Stimulated activated CD4-positive, alpha-beta T cell treated with anti-CD3 and anti-CD28 coated beads, TNF-alpha, amount 100 ng/mL, for 4 hours (primary cell): ENCODE measurements at regions not wholly inside any gene's neighbourhood (a gene's known extent, or its start where the extent isn't known, plus 50 kb on each side); places are given as distances from the start of the nearest gene placed in this dataset.
A peak's percentile ranks its signal among the peaks of the same experiment; 100 is the strongest.

Source experiments
- DNase-seq, 3 experiments: peaks; one replicate each; pipeline ENCODE4 v3.0.0-alpha.2; 2020; ENCODE audit warnings: low read depth in 3 of 3

DNA sequence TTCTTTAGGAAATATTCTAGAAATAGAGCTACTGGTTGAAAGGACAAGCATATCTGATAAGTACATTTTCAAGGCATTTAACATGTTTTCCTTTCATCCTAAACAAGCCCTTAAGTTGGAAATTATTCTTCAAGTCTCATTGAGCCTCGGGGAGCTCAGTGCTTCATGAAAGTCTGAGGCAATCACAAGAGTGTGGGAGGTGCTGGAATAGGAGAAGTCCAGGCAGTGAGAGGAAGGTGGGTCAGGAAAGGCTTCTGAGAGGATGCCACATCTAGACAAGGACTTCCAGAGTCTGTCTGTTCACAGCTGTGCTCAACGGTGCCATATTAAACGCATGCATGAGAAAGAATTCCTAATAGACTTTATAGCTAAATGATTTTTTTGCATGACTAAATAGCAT lies 69.8 kb downstream of the CD83 start:
- no peak for DNase-seq

DNA sequence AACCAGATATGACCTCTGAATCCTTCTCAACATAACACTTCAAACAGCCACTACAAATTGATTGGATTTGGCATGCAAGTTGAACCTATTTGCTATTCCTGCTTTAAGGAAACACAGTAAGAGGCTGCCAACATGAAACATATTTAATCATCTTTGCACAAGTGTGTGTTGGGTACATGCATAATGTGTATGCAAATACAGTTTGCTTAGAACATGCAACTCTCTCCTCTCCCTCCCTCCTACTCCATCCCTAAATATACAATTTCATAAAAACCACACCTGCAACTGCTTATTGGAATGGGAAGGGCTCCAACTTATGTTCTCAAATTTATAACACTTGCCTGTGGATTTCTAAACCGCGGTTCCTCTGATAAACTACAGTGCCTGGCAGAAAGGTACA lies 71.5 kb downstream of the CD83 start:
- no peak for DNase-seq

DNA sequence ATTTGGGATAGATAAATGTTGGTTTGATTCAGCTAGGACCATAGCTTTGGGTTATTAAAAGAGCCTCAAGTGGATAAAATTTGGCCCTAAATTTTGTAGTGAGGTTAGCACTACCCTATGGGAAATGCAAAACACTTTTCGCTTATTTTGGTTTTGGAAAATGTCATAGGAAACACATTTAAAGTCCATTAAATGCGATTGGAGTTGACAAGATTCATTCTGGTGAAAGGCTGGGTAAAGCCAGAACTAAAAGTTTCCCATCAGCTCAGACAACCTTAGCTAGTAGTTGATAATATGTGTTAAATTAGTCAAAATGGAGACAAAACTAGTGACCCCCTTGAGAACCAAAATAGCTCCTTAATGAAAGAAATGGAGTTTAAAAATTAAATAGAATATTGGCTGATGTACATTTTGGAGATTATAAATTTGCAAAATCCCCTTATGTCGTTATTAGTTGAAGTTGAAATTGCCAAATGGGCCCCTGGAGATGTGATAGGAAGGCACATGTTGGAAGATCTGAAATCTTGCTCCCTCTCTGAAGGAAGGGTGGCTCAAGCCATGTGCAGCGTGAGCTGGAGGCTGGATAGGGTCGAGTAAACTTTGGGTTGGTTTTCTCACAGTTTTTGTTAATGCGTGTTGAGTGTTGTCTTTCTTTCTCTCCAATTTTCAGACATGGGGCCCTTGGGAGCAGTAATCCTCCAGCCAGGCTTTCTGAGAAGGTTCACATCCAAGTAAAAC lies 72.8 kb downstream of the CD83 start:
- DNase-seq, result no peak

DNA sequence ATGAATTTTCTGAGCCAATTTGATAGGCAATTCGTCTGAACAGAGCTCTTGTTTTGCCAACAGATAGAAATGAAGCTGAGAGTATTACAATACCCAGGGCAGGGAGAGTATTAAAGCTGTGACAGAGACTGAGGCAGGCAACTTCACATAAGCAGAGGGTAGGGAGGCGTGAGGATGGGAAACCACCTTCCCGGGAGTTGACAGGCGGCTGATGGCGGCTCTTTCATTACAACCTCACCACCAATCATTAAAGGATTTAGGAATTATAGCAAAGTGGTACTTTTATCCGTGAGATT lies 73.3 kb downstream of the CD83 start:
- DNase-seq, result no peak

DNA sequence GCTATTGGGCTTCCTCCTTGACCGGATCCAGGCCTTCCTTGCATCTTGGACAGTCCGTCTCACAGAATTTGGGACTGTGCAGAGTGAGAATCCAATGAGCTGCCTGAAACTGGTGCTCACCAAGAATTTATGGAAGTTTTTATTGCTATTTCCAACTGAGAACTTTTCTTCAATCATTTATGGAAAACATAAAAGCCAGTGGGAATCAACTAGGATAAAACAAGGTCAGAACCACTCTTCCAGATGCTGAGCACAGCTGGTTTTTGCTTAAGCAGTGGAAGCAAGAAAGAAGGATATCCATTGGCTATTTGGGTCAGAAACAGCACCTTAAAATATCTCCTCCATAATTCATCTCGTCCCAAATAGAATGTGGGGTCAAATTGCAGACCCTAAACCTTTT lies 74.2 kb downstream of the CD83 start:
- no peak for DNase-seq

DNA sequence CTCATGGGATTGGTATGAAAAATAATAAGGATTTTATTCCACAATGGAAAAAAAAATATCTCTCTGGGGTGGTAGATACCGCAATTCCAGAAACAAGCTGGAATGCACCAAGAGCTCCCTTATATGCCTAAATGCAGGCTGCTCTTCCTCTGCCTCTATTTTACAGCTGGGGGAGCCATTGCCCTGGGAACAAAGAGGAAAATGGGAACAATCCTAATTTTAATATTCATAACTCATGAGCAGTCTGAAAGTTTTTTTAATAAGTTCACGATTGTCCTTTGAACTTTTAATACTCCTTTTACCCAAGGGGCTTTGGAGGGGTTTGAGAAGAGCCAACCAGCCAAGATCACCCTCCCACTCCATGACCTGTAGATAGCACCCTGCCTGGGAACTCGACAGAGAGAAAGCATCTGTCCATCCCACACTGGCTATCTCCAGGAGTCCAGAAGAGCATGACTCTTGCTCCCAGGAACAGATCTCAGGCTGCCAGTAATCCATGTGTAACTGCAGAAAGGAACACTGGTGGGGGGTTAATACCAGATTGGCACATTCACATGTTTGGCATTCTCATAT lies 74.7 kb downstream of the CD83 start:
- no peak for DNase-seq

DNA sequence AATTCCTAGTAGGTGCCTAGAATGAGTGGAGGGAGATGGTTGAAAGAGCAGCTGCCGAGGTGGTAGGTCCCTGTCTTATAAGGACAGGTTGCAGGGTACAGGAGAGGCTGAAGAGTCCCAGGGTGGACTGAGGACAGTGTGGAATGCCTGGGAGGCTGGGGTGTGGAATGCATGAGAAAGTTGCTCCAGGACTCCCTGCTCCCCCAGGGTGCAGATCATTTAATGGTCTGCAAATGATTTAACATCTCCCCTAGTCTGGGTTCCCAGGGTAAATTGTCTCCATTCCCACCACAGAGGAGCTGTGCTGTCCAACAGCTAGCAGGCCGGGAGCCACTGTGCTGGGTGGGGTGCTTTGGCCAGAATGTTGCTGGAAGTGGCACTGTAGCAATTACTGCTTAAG lies 76.0 kb downstream of the CD83 start:
- no peak for DNase-seq

DNA sequence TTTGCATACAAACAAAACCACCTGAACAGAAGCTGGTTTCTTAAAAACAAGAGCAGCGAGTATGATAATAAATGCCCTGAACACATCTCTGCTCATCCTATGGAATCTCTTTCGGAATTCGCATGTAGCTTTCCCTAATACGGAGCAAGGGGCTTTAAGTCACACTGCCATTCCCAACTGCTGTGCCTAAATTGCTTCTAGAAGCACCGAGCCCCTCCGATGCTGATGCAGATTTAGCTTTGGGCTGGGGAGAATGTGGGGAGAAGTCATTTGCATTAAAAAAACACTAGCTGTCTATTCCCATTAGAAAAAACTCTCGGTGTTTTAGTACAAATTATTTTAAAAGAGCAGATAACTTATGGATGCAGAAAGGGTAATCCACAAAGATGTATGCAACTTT lies 76.9 kb downstream of the CD83 start:
- no peak for DNase-seq

DNA sequence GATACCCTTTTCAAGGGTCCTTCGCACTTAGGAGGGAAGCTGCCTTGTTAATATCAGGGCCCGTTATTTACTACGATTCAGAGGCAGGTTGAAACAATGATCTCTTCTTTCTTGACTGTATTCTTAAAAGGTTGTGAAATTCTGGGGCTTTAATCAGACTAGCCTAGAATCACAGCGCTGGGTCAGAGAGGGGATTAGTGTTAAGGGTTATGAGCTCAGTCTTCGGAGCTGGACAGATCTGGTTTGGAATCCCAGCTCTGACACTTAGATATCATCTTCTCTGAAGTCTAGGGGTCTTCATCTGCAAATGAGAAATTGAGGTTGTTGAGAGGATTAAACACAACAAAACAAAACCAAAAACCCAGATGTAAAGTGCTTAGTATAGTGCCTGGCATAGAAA lies 77.4 kb downstream of the CD83 start:
- no peak for DNase-seq

DNA sequence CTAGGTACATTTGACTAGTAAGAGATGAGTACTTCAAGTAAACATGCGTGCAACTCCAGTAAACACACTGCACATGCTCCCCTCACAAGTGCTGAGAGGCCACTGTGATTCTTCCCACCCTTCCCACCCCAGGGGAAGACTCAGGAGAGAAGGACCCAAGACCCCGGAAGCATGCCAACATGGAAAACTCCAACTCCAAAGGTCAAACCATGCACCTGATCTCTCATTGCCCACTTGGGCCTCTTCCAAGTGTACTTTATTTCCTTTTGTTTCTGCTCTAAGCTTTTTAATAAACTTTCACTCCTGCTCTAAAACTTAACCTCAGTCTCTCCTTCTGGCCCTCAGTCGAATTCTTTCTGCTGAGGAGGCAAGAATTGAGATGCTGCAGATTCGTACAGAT lies 78.5 kb downstream of the CD83 start:
- DNase-seq, result no peak

DNA sequence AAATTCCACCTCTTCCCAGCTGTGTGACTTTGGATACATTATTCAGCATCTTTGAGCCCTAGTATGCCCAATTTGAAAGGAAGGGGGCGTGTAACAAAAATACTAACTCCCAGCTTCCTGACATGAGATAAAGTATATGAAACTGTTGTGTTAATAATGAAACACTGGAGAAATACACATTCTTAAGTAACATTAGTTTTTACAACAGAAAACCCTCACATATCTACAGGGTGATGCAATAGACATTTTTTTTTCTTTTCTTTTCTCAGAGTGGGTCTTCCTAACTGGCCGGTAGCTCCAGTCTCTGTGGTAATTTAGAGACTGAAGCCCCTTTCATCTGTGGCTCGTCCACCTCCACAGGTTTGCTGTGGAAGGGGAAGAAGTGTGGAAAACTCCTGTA lies 79.5 kb downstream of the CD83 start:
- no peak for DNase-seq

DNA sequence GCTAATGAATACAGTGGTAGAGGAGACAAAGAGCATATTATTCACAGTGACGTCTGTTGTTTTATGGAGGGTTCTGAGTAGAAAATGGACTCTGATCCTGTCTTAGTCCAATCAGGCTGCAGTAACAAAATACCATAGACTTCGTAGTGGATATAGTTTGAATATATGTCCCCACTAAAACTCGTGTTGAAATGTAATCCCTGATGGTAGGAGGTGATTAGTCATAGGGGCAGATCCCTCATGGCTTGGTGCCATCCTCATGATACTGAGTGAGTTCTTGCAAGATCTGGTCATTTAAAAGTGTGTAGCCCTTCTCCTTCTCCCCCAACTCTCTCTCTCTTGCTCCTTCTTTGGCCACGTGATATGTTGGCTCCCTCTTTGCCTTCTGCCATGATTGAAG lies 82.5 kb downstream of the CD83 start:
- DNase-seq, result no peak

DNA sequence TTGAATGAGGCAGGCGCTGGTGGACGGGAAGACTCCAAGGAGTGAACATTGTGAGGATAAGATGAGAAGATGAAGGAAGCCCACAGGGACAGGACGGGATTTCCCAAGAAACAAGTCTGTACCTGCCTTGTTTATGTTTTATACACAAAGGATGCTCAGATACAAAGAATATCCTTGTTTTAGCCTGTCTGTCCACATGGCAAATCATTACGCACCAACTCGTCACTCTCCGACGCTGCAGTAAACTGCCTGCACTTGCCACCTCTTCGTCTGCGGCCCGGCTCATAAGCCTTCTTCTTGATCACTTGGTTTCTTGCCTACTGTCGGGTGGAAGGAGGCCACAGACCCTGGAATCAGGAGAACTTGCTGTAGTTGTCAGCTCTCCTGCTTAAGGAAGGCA lies 85.4 kb downstream of the CD83 start:
- no peak for DNase-seq

DNA sequence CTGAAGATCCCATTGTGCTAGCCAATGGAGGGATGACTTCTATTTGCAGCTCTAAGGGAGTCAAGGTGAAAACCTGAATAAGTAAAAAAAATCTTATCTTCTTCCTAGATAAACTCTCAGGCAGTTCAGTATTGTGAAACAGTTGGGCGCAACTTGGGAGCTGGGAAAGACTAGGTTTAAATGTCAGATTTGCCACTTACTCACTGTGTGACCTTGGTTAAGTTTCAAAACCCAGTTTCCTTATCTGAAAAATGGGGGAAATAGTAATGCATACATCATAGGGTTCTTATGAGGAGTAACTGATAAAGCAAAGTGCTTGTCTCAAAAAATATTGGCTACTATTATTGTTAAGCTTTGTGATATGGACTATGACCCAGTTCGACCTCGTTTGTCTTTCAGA lies 88.8 kb downstream of the CD83 start:
- no peak for DNase-seq

DNA sequence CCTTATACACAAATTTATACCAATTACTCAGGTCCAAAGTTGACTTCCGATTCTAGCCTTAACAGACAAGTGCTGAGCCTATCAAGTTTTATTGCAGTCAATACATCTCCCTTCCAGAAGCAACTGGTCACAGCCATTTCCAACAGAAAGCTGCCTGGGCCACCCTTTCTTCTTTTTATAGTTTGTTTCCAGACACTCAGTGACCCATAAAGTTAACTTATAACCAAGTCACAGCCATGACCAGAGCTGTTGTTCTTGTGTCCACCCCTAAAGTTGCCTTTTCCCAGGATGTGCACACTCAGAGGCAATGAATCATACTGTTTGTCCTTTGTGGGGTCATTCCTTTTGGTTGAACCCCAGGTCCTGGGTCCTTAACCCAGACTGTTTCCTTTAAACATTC lies 89.9 kb downstream of the CD83 start:
- no peak for DNase-seq

DNA sequence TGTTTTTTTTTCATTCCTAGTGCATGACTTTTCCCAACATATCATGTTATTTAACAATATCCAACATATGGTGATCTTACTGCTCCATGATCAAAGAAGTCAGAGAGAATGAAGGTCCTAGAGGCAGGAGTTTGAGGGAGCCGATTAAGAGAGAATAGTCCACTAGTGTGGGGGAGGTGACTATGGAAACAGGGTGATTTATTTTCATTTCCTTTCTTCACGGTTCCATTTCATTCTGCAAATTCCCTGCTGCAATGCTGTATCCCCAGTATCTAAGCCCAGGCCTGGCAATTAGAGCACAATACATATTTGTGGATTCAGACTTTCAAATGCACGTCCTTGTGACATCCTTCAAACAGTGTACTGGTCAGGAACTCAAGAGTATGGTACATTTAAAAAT lies 91.4 kb downstream of the CD83 start:
- no peak for DNase-seq

DNA sequence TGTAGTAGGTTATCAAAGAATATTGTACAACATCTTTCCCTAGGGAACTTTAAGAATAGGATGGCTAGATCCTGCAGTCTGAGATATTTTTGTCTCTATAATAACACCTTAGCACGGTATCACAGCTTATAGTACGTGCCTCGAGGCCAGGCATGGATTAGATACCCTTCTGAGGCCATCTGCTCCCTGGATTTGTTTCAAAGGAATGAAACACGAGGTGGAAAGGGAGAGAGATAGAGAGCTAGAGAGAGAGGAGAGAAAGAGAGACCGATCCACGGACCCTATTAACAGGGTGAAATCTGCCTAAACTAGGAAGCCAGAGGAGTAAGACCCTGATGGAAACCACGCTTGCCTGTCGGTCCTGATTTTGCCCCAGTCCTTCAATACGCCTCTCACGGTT lies 92.5 kb downstream of the CD83 start:
- DNase-seq, result no peak

DNA sequence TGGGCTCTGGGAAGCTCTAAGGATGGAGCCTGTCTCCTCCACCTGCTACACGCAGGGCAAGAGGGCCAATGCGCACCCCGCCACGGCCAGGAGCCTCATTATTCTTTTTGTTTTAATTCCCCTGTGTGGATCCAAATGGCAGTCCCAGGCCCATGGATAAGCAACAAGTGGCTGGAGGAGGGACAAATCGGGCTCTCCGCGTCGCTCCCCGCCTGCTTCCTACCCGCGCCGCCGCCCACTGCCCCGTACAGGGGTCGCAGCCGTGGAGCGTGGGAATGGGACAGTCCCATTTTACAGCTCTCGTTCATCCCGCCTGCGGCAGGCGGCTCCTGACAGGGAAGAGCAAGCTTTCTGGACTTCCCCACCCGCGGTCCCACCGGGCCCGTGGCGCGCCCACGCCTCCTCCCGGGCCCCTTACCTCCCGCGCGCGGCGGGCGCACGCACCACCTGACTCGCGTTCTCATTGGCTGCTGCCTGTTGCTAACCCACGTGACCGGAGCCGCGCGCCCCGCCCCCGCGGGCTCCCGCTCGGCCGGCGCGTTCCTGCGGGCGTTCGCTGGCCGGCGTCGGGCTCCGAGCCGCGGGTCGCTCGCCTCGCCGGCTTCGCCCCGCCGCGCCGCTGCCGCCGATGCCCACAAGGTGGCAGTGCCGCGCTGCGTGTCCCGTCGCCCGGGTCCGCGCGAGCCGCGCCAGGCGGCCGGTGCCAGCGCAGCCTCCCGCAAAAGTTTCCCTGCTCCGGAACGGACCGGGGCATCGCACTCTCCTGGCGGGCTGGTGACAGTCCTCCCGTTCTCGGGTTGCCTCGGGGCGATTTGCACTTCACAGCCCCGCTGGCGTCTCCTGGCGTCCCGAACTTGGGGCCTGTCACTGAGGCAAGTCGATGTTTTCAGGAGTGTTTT lies 93.3 kb downstream of the CD83 start:
- peak; percentile 80 to 85 (median 84) for DNase-seq

DNA sequence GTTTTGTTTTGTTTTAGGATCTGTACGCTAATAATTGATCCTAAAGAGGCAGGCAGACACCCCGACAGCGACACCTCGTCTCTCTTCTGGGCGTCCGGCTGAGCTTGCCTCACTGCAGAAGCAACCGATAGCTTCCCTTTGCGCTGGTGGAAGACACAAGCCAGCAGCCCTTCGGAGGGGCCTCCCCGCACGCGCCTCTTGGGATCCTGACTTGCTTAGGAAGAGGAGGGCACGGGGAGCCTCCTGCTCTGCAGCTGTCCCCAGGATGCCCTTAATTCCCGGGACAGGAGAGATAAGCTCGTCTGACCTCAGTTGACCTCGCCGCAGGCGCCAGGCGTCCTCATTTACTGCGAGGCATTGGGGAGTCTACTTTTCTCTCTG lies 94.0 kb downstream of the CD83 start:
- DNase-seq, result peak in 2 of 3 experiments; percentile 2 to 9

DNA sequence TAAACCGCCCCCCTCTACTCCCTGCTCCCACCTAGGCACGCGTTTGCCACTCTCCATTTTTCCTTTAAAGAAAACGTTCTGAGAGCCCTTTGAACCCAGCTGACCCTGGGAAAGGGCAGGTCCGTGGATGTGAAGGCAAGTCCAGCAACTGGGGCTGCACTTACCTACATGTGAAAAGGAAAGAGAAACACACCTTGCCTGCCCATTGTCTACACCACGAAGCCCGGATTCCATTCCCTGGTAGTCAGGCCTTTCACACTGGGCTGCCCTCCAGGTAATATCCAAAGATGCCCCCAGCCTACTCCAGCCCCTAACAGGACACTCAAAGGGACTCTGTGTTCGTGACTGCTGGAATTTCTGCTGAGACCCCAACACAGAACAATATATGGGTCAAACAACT lies 94.4 kb downstream of the CD83 start:
- no peak for DNase-seq

DNA sequence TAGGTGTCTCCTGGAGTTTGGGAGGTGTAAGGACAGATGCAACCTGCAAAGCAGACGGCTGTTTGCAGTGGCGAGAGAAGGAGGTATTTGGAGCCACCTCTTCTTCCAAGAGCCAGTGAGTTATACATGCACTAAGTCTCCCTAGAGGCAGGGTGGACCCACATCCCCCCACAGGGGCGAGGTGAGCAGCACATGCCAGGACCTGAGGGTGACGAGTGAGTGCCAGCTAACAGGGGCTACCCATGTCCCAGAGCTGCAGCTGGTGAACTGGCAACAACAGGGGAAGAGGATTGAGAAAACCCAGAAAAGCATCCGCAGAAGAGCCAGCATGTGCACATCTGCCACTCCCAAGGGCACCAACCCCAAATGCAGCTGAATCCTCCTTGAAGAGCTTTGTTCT lies 95.1 kb downstream of the CD83 start:
- DNase-seq, result no peak

DNA sequence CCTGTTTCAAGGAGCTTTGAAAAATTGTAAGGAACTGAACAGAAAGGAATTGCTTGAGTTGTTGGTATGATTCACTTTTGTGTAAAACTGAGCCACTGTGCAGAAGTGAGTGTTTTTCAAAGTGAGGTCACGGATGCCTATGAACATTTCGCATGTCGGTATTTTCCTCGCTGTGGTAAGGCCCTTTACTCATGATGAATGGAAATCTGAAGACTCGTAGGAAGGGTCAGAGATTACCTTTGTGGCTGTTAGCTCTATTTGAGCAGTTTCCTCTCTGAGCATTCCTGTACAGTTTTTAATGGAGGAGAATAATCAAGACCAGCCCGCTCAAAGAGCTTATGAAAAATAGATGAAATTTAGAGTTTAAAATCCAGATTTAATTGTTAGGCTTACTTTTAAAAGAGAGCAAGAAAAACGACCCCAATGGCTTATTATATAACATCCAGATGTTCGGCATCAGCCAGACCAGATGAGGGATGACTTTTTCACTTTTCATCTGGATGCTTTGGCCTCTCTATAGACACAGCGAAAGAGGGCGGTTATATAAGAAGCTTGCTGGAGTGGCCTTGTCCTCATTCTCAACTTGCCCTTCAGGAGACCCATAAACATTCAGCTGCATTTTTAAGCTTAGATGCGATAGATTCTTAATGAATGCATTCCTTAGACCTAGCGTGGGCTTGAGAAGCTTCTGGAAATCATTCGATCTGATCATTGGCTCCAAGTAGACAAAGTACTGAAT lies 99.5 kb downstream of the CD83 start:
- no peak for DNase-seq
